Right lung (tissue), 2 donors: ENCODE measurements at regions not wholly inside any gene's neighbourhood (a gene's known extent, or its start where the extent isn't known, plus 50 kb on each side); places are given as distances from the start of the nearest gene placed in this dataset.

Experiments
- DNase-seq, 2 donors: peaks; one replicate each; pipeline ENCODE4 v3.0.0-alpha.2; 2013

GRCh38 chr2:18317017-18317416 lies 243.4 kb downstream of the RDH14 start:
- no peak for DNase-seq

DNA sequence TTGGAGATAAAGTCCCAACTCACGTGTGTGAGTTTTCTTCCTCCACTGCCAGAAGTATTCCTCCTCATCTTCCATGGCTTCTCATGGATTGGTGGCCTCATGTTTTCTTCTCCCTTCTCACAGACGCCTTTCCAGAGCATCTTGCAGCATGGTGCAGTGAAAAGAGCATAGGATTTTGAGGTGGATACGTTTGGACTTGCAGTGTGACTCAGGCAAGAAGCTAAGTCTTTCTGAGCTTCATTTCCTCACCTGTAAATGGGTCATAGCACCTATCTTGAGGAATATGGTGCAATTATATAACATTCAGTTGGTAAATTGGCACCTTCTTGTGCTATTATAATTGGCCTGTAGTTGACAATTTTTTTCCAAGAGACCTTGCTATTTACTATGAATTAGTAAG lies 247.6 kb downstream of the RDH14 start:
- DNase-seq: no peak

DNA sequence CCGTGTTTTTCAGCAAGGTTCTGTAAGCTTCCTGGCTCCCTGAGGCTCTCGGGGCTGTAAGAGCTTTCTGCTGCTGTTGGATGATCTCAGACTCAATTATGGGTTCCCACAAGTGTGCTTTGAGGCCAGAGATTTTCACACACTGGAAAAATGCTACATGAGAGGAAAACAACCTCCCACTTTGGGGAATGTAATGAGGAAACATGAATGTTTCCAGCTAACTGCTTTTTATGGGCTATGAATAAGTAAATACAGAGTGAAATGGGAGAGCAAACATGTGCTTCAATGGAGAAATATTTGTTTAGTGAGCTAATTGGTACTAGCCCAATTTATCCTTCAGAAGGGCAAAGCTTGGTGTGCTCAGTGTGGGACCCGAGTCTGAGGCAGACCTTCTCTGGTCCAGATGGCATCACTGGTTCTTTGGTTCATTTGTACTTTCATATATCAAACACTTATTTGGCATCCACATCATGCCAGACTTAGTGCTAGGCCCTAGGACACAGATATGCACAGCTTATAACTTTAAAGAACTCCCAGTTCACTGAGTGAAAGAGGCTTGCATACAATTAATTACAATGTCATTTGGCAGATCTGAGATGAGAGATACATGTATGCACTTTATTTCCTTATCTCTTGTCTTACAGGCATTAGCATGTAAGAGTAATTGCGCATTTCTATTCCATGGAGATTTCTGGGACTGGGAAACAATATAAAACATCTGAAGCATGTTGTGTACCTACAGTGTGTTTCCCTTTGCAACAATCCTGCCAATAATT lies 248.8 kb downstream of the RDH14 start:
- no peak for DNase-seq

GRCh38 chr2:18309627-18310026 lies 250.8 kb downstream of the RDH14 start:
- no peak for DNase-seq

- no peak for DNase-seq
Observed at GRCh38 chr2:18309188-18309587, 251.3 kb downstream of the RDH14 start.

DNA sequence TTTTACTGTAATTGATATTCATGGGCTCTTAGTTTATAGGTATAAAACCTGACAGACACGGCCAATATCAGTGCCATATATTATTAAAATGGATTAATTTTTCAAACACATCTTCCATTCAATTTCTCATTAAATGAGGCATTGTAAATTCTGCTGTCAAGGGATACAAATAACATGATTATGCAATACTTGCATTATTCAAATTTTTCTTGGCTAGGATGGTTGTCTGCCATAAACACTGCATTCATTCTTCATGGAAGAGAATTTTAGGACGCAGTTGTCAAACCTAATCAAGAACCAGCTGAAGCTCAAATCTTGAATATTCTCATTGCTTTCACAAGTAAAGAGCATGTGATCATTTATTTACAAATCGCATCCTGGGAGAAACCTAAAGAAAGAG lies 255.6 kb downstream of the RDH14 start:
- no peak for DNase-seq

- DNase-seq: no peak
Observed at GRCh38 chr2:18301421-18302139, 258.9 kb downstream of the RDH14 start.

DNA sequence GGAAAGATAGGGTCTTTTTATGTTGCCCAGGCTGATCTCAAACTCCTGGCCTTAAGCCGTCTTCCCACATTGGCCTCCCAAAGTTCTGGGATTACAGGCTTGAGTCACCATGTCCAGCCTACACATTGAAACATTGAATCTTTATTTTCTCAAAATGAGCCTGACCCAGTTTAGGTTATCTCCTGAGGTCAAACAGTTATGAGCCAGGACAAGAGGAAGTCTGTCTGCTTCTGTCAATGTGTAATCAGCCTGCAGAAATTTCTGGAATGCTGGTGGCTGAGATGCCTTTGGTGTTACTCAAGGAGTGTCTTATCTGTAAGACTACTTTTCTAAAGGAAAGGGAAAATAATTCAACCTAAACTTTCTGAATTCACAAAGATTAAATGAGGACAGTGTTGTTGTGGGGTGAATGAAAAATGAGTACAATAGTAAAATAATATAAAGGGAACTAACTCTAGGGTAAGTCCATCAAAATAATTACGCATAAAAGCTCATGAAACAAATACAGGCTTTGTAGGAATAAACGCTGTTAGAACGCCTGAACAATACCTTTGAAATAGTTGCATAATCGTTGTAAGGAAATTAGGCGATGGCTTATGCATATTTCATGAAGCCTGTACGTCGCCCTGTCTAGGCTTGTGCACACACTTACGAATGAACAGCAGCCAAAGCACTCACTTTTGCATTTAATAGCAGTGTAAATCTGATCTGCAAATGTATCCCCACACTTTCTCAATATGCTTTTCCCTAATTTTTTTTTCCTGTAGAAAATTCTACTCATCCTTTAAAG lies 260.8 kb downstream of the RDH14 start:
- DNase-seq: no peak

DNA sequence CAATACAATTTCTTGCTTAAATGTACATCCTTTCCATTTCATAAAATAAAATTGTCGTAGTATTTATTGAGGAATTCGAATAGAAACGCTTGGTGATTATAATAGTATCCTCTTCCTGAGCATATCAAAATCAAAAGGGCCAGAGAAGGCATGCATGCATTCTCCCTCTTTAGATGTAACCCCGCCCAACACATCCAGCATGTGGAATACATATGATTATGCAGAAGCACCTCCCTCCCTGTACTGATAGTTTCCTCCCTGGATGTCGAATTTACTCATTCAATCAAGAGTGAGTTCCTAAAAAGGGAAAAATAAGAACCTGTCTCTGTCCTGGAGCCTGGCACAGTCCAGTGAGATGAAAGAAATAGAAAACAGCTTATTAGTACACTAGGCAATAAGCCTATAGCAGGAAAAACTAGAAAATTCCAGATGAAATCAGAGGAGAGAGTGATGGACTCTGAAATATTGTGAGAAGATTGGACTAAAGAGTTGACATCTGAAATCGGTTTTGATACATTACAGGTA lies 262.9 kb downstream of the RDH14 start:
- DNase-seq: no peak

DNA sequence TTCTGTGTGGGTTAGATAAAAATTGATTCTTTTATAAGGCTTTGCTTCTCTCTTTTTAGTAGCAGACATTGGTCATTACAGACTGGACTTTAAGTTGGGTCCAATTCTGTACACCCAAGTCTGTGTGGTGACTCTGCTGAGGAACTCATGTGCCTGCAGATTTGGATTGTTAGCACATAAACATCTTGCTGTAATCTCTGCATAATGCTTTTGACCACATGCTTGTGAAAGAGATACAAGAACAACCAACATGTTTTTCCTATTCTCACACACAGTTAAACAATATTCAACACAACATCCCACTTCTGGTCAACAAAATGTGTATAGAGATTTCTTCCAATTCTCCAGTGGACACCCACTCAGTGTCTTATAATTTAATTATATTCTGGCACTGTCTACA lies 270.1 kb downstream of the RDH14 start:
- no peak for DNase-seq

- no peak for DNase-seq
Observed at GRCh38 chr2:18286897-18287296, 273.6 kb downstream of the RDH14 start.

GRCh38 chr2:18284331-18284730 lies 276.1 kb downstream of the RDH14 start:
- no peak for DNase-seq

DNA sequence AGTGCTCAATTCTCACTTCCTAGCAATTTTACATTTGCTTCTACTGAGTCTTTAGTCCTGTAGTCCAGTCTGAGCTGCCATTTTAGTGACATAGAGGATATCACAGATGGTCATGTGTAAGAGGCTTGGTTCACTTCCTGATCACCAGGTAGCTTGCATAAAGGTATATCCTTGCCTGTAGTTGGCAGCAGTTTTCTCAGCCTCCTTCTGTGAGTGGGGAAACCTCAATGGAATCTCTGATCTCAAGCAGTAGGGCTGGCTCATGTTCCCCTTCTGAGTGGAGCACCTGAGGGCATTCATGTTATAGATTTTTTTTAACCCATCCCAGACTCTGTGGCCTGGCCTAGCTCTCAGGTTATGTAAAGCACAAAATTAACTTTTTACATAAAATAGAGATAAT lies 278.4 kb downstream of the RDH14 start:
- DNase-seq: no peak

DNA sequence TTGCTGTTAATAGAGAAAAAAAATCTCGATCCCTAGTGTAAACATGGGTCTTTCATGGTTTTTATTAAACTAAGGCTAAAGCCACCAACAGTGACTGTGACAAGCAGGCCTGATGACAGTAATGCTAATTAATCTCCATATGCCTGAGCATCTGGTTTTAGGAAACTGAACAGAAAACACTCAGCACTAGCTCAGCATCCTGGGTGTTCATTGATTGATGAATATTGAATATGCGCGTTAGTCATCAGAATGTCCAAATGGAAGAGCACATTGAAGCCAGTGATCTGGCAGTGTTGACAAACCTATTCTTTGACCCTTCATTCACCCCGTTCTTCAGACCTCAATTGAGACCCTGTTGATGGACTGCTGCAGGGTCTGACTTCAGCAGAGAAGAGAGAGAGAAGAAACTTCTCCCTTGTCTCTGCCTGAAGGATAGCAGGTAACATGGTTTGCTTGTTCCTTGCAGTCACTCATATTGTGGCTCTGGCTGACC lies 283.8 kb downstream of the RDH14 start:
- no peak for DNase-seq

DNA sequence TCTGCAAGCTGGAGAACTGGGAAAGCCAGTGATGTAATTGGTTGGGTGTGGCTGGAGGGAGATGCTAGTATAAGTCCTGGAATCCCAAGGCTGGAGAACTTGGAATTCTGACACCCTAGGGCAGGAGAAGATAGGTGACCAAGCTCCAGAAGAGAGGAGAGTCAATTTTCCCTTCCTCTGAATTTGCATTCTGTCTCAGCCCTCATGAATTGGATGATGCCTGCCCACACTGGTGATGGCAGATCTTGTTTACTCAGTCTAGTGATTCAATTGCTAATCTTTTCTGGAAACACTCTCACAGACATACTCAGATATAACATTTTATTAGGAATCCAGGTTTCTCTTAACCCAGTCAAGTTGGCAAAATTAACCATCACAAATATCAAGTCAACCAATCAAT lies 287.2 kb downstream of the RDH14 start:
- DNase-seq: no peak

DNA sequence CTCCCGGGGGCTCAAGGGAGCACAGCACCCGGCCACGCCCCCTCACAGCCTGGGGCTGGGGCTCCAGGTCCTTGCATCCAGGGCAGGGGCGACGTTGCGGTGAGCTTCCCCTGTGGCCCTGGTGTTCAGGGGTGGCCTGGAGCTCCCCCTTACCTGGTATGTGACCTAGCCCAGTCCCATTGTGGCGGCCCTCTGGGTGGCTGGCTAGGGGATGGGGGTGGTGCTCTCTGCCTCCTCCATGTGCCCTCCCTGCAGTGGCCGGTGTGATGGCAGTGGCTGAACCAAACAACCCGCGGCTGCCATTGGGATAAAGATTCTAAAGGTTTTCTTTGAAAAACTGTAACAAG lies 288.3 kb downstream of the RDH14 start:
- no peak for DNase-seq

GRCh38 chr2:18271370-18272147 lies 288.9 kb downstream of the RDH14 start:
- DNase-seq: no peak

GRCh38 chr2:18268400-18268799 lies 292.1 kb downstream of the RDH14 start:
- DNase-seq: no peak

DNA sequence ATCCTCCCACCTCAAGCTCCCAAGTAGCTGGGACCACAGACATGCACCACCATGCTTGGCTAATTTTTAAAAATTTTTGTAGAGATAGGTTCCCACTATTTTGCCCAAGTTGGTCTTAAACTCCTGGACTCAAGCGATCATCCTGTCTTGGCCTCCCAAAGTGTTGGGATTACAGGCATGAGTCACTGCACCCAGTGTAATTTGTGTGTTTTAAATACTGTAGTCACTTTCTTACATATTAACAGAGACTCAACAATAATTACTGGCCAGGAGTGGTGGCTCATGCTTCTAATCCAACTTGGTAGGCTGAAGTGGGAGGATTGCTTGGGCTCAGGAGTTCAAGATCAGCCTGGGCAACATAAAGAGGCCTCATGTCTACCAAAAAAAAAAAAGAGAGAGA lies 293.0 kb downstream of the RDH14 start:
- DNase-seq: no peak

GRCh38 chr2:18266699-18267098 lies 293.8 kb downstream of the RDH14 start:
- DNase-seq: peak in 1 of 2 donors; percentile 12
